ENCODE measurements at regions not wholly inside any gene's neighbourhood (a gene's known extent, or its start where the extent isn't known, plus 50 kb on each side); places are given as distances from the start of the nearest gene placed in this dataset.

DNA sequence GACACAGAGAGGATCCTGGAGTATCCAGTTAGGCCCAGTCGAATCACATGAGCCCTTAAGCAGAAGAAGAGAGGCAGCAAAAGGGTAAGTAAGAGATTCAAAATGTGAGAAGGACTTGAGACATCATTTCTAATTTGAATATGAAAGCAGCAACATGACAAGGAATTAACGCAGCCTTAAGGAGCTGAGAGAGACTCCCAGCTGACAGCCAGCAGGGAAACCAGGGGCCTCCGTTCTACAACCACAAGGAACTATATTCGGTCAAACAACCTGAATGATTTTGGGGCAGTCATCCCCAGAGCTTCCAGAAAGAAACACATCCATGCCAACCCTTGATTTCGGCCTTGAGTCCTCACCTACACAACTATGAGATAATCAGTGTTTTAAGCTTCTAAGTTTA, 189.7 kb upstream of the MTNR1B start:
- DNase-seq (ENCODE audit: low read depth) = no peak
- TF ChIP-seq, protein P1, sequence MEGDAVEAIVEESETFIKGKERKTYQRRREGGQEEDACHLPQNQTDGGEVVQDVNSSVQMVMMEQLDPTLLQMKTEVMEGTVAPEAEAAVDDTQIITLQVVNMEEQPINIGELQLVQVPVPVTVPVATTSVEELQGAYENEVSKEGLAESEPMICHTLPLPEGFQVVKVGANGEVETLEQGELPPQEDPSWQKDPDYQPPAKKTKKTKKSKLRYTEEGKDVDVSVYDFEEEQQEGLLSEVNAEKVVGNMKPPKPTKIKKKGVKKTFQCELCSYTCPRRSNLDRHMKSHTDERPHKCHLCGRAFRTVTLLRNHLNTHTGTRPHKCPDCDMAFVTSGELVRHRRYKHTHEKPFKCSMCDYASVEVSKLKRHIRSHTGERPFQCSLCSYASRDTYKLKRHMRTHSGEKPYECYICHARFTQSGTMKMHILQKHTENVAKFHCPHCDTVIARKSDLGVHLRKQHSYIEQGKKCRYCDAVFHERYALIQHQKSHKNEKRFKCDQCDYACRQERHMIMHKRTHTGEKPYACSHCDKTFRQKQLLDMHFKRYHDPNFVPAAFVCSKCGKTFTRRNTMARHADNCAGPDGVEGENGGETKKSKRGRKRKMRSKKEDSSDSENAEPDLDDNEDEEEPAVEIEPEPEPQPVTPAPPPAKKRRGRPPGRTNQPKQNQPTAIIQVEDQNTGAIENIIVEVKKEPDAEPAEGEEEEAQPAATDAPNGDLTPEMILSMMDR (conservative IDR thresholded peaks at IDR 0.05; ENCODE audit: low read depth, low read length) = no peak
- no peak overlapping the region for H3K4me3 ChIP-seq (ENCODE audit: low read depth, low read length)

DNA sequence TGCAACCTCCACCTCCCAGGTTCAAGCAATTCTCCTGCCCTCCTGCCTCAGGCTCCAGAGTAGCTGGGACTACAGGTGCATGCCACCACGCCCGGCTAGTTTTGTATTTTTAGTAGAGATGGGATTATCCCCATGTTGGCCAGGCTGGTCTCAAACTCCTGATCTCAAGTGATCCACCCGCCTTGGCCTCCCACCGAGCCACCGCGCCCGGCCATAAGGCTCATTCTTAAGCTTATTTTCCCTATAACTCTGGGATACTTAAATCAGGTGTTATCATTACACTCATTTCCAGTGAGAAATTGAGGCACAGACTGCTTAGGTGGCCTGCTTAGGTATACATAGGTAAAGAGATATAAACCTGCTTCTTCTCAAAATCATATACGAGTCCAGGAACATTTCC, 188.3 kb upstream of the MTNR1B start:
- no peak for DNase-seq (ENCODE audit: low read depth)
- TF ChIP-seq, protein P1 (conservative IDR thresholded peaks at IDR 0.05; ENCODE audit: low read depth, low read length) = no peak
- no peak overlapping the region for H3K4me3 ChIP-seq (ENCODE audit: low read depth, low read length)

DNA sequence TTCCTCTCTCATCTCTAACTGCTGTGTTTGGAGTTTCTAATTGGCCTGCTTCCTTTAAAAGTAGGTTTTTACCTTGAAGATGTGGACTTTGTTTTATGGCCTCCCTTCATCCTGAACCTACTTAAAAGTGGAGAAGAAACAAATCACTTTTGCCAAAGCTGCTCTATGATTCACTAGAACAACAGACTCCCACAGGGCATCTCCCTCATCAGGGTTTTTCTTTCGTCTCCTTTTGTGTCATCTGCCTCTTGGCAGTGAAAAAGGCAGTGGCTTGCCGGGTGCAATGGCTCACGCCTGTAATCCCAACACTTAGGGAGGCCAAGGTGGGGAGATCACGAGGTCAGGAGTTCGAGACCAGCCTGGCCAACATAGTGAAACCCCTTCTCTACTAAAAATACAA, 186.6 kb upstream of the MTNR1B start:
- no peak for DNase-seq (ENCODE audit: low read depth)
- no peak overlapping the region for H3K4me3 ChIP-seq (ENCODE audit: low read depth, low read length)
- TF ChIP-seq, protein P1 (conservative IDR thresholded peaks at IDR 0.05; ENCODE audit: low read depth, low read length) = no peak

DNA sequence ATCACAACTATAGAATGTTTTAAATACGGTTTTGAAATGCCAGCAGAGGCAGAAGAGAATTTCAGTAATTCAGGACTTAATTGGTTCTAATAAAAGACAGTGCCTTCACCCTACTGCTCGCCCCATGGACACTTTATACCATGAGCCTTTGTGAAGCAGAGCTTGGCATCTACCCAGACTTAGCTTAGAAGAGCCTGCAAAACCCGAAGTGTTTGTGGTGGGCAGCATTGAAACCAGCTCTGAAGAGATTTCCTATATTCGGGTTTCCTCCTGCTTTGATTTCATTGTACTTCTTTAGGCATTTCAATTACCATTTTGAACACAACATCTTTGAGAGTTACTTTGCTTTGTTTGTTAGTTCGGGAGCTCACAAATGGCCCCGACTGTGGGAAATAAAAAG, 185.1 kb upstream of the MTNR1B start:
- no peak for DNase-seq (ENCODE audit: low read depth)
- no peak overlapping the region for H3K4me3 ChIP-seq (ENCODE audit: low read depth, low read length)
- TF ChIP-seq, protein P1 (conservative IDR thresholded peaks at IDR 0.05; ENCODE audit: low read depth, low read length) = no peak

DNA sequence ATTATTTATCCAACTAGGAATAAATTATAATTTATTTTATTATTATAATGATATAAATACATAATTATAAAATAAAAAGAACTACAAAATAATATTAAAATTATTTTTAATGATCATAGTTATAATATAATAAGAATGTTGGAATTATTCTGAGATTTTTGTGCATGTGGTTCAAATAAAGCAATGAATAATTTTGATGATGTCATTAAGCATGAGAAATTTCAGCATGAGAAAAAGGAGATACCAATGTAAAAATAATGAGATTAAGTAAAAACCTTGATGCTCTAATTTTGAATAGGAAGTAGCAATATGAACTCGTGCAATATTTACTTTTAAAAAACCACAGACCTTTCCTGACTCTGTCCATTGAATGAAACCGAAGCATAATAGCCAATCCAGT, 181.8 kb upstream of the MTNR1B start:
- H3K4me3 ChIP-seq (ENCODE audit: low read depth, low read length) = no peak overlapping the region
- DNase-seq (ENCODE audit: low read depth) = no peak
- TF ChIP-seq, protein P1 (conservative IDR thresholded peaks at IDR 0.05; ENCODE audit: low read depth, low read length) = no peak

DNA sequence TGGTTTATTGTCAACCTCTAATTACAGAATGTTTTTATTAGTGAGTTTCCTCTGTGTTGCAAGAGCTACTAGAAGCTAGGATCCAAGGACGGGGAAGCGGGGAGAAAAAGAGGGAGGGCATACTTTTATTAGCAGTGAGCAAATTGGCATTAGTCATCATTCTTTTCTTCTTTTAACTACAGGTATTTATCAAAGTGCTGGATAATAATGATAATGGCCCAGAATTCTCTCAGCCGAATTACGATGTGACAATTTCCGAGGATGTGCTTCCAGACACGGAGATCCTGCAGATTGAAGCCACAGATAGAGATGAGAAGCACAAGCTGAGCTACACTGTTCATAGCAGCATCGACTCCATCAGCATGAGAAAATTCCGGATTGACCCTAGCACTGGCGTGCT, 179.7 kb upstream of the MTNR1B start:
- TF ChIP-seq, protein P1 (conservative IDR thresholded peaks at IDR 0.05; ENCODE audit: low read depth, low read length) = no peak
- H3K4me3 ChIP-seq (ENCODE audit: low read depth, low read length) = no peak overlapping the region
- no peak for DNase-seq (ENCODE audit: low read depth)

DNA sequence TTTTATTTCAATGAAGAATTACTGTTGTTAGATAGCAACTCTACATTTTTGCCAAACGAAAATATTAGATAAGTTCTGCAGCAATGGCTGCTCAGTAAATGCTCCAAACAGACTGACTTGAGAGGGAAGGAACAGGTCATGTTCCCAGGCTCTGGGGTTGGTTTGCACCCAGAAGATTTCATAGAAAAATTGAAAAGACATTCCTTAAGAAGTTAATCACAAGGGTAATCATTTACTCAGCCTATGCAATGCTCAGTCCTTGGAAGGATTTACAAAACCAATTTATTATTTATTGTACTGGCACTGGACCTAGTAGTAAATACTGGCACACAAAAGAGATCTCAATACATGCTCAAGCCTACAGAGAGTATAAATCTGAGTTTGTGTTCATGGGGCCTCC, 179.1 kb upstream of the MTNR1B start:
- DNase-seq (ENCODE audit: low read depth) = no peak
- TF ChIP-seq, protein P1 (conservative IDR thresholded peaks at IDR 0.05; ENCODE audit: low read depth, low read length) = no peak

More for the DNA sequence above, 179.1 kb upstream of the MTNR1B start:
- no peak overlapping the region for H3K4me3 ChIP-seq (ENCODE audit: low read depth, low read length)

All from choroid plexus epithelial cell (primary cell).